ENCODE measurements at regions not wholly inside any gene's neighbourhood (a gene's known extent, or its start where the extent isn't known, plus 50 kb on each side); places are given as distances from the start of the nearest gene placed in this dataset.

GRCh38 chr10:36336315-36336714 is 694.2 kb upstream of the FZD8 start:
- no peak for TF ChIP-seq EZH2phosphoT487 (IDR thresholded peaks at IDR 0.05; ENCODE audit: borderline replicate concordance)
- TF ChIP-seq, protein P1, sequence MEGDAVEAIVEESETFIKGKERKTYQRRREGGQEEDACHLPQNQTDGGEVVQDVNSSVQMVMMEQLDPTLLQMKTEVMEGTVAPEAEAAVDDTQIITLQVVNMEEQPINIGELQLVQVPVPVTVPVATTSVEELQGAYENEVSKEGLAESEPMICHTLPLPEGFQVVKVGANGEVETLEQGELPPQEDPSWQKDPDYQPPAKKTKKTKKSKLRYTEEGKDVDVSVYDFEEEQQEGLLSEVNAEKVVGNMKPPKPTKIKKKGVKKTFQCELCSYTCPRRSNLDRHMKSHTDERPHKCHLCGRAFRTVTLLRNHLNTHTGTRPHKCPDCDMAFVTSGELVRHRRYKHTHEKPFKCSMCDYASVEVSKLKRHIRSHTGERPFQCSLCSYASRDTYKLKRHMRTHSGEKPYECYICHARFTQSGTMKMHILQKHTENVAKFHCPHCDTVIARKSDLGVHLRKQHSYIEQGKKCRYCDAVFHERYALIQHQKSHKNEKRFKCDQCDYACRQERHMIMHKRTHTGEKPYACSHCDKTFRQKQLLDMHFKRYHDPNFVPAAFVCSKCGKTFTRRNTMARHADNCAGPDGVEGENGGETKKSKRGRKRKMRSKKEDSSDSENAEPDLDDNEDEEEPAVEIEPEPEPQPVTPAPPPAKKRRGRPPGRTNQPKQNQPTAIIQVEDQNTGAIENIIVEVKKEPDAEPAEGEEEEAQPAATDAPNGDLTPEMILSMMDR (conservative IDR thresholded peaks at IDR 0.05; ENCODE audit: low read length): no peak

Data from Loucy (cell line).